ENCODE measurements at regions not wholly inside any gene's neighbourhood (a gene's known extent, or its start where the extent isn't known, plus 50 kb on each side); places are given as distances from the start of the nearest gene placed in this dataset.

DNA sequence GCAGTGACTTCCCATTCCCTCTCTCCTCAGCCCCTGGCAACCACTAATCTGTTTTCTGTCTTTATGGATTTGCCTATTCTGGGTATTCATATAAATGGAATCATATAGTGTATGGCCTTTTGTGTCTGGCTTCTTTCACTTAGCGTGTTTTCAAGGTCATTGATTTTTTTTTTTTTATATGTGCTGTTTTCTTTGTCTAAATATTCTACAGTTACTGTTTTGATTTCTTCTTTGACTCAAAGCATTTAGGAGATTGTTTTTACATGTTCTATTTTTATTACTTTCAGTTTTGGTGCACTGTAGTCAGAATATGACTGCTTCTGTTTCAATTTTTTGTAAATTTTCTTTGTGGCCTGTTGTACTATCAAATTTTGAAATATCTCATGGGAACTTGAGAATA is 71.9 kb upstream of the RNU6-1 start:
- Histone ChIP-seq H3K4me3 (ENCODE audit: insufficient read depth, low read length, poor library complexity, severe bottlenecking) (no peak overlapping the region), H3K36me3 (ENCODE audit: low read length) (no peaks in the 10 kb centered on the region), H3K27me3 (ENCODE audit: low read length) (no peaks in the 10 kb centered on the region), H3K27ac (ENCODE audit: low read depth, low read length) (no peak overlapping the region), H3K4me2 (ENCODE audit: low read depth, low read length, poor library complexity, severe bottlenecking) (no peak overlapping the region), H3K79me2 (ENCODE audit: insufficient read depth, low read length) (no peaks in the 10 kb centered on the region), H3K9ac (ENCODE audit: low read length) (no peak overlapping the region), H4K20me1 (ENCODE audit: low read depth, low read length) (no peaks in the 10 kb centered on the region), H3K9me2 (replicated peaks; ENCODE audit: insufficient read depth, low read length) (no peaks in the 10 kb centered on the region), H3F3A (ENCODE audit: insufficient read depth) (no peaks in the 10 kb centered on the region), H2AFZ (ENCODE audit: low read depth, low read length, severe bottlenecking) (no peak overlapping the region), H3K9me3 (ENCODE audit: insufficient read depth, low read length) (0 out of 2 replicates have a peak, but pooled peaks cover under 1% of the 10 kb centered on the region)
- TF ChIP-seq, protein P1, sequence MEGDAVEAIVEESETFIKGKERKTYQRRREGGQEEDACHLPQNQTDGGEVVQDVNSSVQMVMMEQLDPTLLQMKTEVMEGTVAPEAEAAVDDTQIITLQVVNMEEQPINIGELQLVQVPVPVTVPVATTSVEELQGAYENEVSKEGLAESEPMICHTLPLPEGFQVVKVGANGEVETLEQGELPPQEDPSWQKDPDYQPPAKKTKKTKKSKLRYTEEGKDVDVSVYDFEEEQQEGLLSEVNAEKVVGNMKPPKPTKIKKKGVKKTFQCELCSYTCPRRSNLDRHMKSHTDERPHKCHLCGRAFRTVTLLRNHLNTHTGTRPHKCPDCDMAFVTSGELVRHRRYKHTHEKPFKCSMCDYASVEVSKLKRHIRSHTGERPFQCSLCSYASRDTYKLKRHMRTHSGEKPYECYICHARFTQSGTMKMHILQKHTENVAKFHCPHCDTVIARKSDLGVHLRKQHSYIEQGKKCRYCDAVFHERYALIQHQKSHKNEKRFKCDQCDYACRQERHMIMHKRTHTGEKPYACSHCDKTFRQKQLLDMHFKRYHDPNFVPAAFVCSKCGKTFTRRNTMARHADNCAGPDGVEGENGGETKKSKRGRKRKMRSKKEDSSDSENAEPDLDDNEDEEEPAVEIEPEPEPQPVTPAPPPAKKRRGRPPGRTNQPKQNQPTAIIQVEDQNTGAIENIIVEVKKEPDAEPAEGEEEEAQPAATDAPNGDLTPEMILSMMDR (IDR thresholded peaks at IDR 0.05; ENCODE audit: insufficient read depth, low read length, poor library complexity, severe bottlenecking): no peak
- TF ChIP-seq EZH2phosphoT487 (conservative IDR thresholded peaks at IDR 0.05; ENCODE audit: low read length): no peak

DNA sequence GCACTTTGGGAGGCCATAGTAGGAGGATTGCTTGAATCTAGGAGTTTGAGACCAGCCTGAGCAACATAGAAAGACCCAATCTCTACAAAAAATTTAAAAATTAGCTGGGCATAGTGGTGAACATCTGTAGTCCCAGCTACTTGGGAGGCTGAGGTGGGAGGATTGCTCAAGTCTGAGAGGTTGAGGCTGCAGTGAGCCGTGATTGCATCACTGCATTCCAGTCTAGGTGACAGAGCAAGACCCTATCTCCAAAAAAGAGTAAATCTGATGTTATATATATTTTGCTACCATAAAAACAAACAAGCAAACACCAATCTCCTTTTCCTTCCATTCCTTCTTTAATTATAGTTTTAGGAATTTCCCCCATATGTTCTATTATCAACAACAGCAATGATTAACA is 74.2 kb upstream of the RNU6-1 start:
- H3F3A ChIP-seq (ENCODE audit: insufficient read depth): no peaks in the 10 kb centered on the region
- no peaks in the 10 kb centered on the region for H3K9me2 ChIP-seq (replicated peaks; ENCODE audit: insufficient read depth, low read length)
- no peaks in the 10 kb centered on the region for H3K27me3 ChIP-seq (ENCODE audit: low read length)
- no peaks in the 10 kb centered on the region for H4K20me1 ChIP-seq (ENCODE audit: low read depth, low read length)
- H3K9me3 ChIP-seq (ENCODE audit: insufficient read depth, low read length): peaks cover 18% of the 10 kb centered on the region; the same call in 1 of the 2 replicates
- H3K9ac ChIP-seq (ENCODE audit: low read length): no peak overlapping the region
- no peaks in the 10 kb centered on the region for H3K79me2 ChIP-seq (ENCODE audit: insufficient read depth, low read length)
- no peak for TF ChIP-seq EZH2phosphoT487 (conservative IDR thresholded peaks at IDR 0.05; ENCODE audit: low read length)
- TF ChIP-seq, protein P1 (IDR thresholded peaks at IDR 0.05; ENCODE audit: insufficient read depth, low read length, poor library complexity, severe bottlenecking): no peak
- H3K4me3 ChIP-seq (ENCODE audit: insufficient read depth, low read length, poor library complexity, severe bottlenecking): no peak overlapping the region
- H3K4me2 ChIP-seq (ENCODE audit: low read depth, low read length, poor library complexity, severe bottlenecking): no peak overlapping the region
- H3K27ac ChIP-seq (ENCODE audit: low read depth, low read length): no peak overlapping the region
- no peaks in the 10 kb centered on the region for H3K36me3 ChIP-seq (ENCODE audit: low read length)
- H2AFZ ChIP-seq (ENCODE audit: low read depth, low read length, severe bottlenecking): no peak overlapping the region

DNA sequence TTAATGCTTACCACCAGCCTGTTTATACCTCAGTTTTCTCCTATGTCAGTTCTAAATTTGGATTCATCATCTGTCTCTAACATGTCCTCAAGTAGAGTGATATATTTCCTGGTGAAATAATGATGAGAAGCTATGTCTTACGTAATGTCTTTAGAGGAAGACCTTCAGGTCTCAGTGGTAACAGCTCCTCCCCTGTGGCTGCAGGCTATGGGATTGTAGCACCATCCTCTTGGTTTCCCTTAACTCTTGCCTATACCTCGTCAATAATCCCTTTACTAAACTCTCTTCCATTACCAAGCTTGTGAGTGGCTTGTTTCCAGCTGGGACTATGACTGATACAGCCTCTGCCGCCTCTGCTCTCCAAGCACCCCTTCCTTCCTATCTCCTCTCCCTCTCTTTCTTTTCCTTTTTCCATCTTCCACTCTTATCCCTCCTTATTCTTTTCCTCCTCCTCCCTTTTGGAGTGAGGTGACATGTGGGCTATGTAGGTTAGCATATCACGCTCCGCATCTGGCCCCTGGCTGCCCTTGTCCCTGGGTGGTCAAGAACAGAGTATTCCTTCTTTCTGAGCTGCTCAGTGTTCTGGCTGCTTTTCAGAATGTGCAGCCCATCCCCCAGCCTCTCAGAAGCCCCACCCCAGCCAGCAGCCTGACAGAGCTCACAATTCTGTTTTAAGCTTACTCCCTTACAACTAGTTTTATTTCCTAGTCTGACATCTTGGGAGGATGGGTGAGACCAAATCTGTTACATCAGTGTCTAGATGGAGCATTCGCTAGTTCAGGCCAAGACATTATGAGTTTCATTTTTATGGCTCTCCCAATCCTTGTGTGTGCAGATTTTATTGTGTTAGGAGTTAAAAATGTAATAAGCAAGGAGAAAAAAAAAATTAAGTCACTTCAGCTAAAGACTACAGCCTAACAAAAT is 75.0 kb upstream of the RNU6-1 start:
- H2AFZ ChIP-seq (ENCODE audit: low read depth, low read length, severe bottlenecking): no peak overlapping the region
- H3K4me2 ChIP-seq (ENCODE audit: low read depth, low read length, poor library complexity, severe bottlenecking): no peak overlapping the region
- no peaks in the 10 kb centered on the region for H3K27me3 ChIP-seq (ENCODE audit: low read length)
- TF ChIP-seq, protein P1 (IDR thresholded peaks at IDR 0.05; ENCODE audit: insufficient read depth, low read length, poor library complexity, severe bottlenecking): no peak
- no peak for TF ChIP-seq EZH2phosphoT487 (conservative IDR thresholded peaks at IDR 0.05; ENCODE audit: low read length)
- no peaks in the 10 kb centered on the region for H3K9me2 ChIP-seq (replicated peaks; ENCODE audit: insufficient read depth, low read length)
- H3F3A ChIP-seq (ENCODE audit: insufficient read depth): no peaks in the 10 kb centered on the region
- H3K27ac ChIP-seq (ENCODE audit: low read depth, low read length): no peak overlapping the region
- no peaks in the 10 kb centered on the region for H3K36me3 ChIP-seq (ENCODE audit: low read length)
- H4K20me1 ChIP-seq (ENCODE audit: low read depth, low read length): no peaks in the 10 kb centered on the region
- no peaks in the 10 kb centered on the region for H3K79me2 ChIP-seq (ENCODE audit: insufficient read depth, low read length)
- no peak overlapping the region for H3K4me3 ChIP-seq (ENCODE audit: insufficient read depth, low read length, poor library complexity, severe bottlenecking)
- no peak overlapping the region for H3K9ac ChIP-seq (ENCODE audit: low read length)
- H3K9me3 ChIP-seq (ENCODE audit: insufficient read depth, low read length): peaks cover 18% of the 10 kb centered on the region; the same call in 1 of the 2 replicates

All from SU-DHL-6 (cell line).